ENCODE measurements at regions not wholly inside any gene's neighbourhood (a gene's known extent, or its start where the extent isn't known, plus 50 kb on each side); places are given as distances from the start of the nearest gene placed in this dataset.

DNA sequence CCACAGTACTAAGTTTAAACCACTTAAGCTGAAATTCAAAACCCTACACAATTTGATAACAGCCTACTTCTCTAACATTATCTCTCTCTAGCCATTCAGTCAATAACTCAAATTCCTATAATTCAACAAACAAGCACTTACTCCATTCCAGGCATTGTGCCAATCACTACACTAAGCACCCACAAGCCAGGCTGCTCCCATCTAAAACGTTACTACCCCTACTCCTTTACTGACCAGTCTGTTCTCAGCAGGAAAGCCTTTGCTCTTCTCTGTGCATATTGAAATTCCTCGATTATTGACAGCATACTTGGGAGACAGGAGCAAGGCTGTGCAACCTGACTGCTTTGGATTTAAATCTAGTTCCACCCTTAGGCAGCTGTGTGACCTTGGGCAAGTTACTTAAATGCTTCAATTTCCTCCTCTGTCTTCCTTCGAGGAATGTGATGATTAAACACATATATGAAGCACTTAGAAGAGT is 177.2 kb upstream of the THBS1 start:
- no peak overlapping the region for H3K27ac ChIP-seq (ENCODE audit: low read depth, low read length)
- H3K79me2 ChIP-seq (ENCODE audit: insufficient read depth, low read length), result no peaks in the 10 kb centered on the region
- no peaks in the 10 kb centered on the region for H3F3A ChIP-seq (ENCODE audit: insufficient read depth)

DNA sequence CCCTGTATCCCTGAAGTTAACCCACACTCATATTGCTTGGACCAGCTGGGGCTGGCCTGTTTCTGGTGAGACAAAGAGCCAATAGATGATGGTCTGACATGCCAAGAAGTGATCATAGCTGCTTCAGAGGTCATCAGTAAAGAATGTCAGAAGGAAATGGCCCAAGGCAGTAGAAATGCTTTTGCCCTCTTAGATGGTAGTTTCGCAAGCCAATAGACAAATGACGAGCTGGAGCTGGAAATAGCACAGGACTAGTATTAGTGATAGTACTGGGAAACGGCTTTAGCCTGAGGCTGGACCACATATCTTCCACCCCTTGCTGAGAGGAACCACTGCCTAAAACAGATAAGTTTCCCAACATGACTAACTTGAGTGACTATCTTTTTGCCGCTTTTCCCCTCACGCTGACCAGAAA is 176.1 kb upstream of the THBS1 start:
- H4K20me1 ChIP-seq (ENCODE audit: low read depth, low read length), result no peaks in the 10 kb centered on the region
- no peaks in the 10 kb centered on the region for H3K9me3 ChIP-seq (ENCODE audit: insufficient read depth, low read length)
- no peak overlapping the region for H3K4me3 ChIP-seq (ENCODE audit: insufficient read depth, low read length, poor library complexity, severe bottlenecking)
- H3K27ac ChIP-seq (ENCODE audit: low read depth, low read length), result no peak overlapping the region
- TF ChIP-seq, protein P1, sequence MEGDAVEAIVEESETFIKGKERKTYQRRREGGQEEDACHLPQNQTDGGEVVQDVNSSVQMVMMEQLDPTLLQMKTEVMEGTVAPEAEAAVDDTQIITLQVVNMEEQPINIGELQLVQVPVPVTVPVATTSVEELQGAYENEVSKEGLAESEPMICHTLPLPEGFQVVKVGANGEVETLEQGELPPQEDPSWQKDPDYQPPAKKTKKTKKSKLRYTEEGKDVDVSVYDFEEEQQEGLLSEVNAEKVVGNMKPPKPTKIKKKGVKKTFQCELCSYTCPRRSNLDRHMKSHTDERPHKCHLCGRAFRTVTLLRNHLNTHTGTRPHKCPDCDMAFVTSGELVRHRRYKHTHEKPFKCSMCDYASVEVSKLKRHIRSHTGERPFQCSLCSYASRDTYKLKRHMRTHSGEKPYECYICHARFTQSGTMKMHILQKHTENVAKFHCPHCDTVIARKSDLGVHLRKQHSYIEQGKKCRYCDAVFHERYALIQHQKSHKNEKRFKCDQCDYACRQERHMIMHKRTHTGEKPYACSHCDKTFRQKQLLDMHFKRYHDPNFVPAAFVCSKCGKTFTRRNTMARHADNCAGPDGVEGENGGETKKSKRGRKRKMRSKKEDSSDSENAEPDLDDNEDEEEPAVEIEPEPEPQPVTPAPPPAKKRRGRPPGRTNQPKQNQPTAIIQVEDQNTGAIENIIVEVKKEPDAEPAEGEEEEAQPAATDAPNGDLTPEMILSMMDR (IDR thresholded peaks at IDR 0.05; ENCODE audit: insufficient read depth, low read length, poor library complexity, severe bottlenecking), result no peak
- no peak for TF ChIP-seq EZH2phosphoT487 (conservative IDR thresholded peaks at IDR 0.05; ENCODE audit: low read length)
- no peaks in the 10 kb centered on the region for H3F3A ChIP-seq (ENCODE audit: insufficient read depth)
- no peaks in the 10 kb centered on the region for H3K79me2 ChIP-seq (ENCODE audit: insufficient read depth, low read length)
- no peaks in the 10 kb centered on the region for H3K9me2 ChIP-seq (replicated peaks; ENCODE audit: insufficient read depth, low read length)
- H2AFZ ChIP-seq (ENCODE audit: low read depth, low read length, severe bottlenecking), result no peak overlapping the region
- no peak overlapping the region for H3K9ac ChIP-seq (ENCODE audit: low read length)
- no peaks in the 10 kb centered on the region for H3K27me3 ChIP-seq (ENCODE audit: low read length)
- no peaks in the 10 kb centered on the region for H3K36me3 ChIP-seq (ENCODE audit: low read length)
- H3K4me2 ChIP-seq (ENCODE audit: low read depth, low read length, poor library complexity, severe bottlenecking), result no peak overlapping the region

More for the DNA sequence above, 177.2 kb upstream of the THBS1 start:
- Histone ChIP-seq H3K9ac (ENCODE audit: low read length) (no peak overlapping the region), H4K20me1 (ENCODE audit: low read depth, low read length) (no peaks in the 10 kb centered on the region), H3K9me2 (replicated peaks; ENCODE audit: insufficient read depth, low read length) (no peaks in the 10 kb centered on the region), H3K27me3 (ENCODE audit: low read length) (no peaks in the 10 kb centered on the region), H2AFZ (ENCODE audit: low read depth, low read length, severe bottlenecking) (no peak overlapping the region), H3K9me3 (ENCODE audit: insufficient read depth, low read length) (no peaks in the 10 kb centered on the region), H3K4me3 (ENCODE audit: insufficient read depth, low read length, poor library complexity, severe bottlenecking) (no peak overlapping the region), H3K4me2 (ENCODE audit: low read depth, low read length, poor library complexity, severe bottlenecking) (no peak overlapping the region), H3K36me3 (ENCODE audit: low read length) (no peaks in the 10 kb centered on the region)
- TF ChIP-seq EZH2phosphoT487 (conservative IDR thresholded peaks at IDR 0.05; ENCODE audit: low read length), result no peak
- TF ChIP-seq, protein P1 (IDR thresholded peaks at IDR 0.05; ENCODE audit: insufficient read depth, low read length, poor library complexity, severe bottlenecking), result no peak

GRCh38 chr15:39406485-39406884 is 174.4 kb upstream of the THBS1 start:
- H3F3A ChIP-seq (ENCODE audit: insufficient read depth), result no peaks in the 10 kb centered on the region

More at GRCh38 chr15:39406485-39406884, 174.4 kb upstream of the THBS1 start:
- no peak overlapping the region for H3K9ac ChIP-seq (ENCODE audit: low read length)
- no peaks in the 10 kb centered on the region for H3K27me3 ChIP-seq (ENCODE audit: low read length)
- H3K4me2 ChIP-seq (ENCODE audit: low read depth, low read length, poor library complexity, severe bottlenecking), result no peak overlapping the region
- H2AFZ ChIP-seq (ENCODE audit: low read depth, low read length, severe bottlenecking), result no peak overlapping the region
- H4K20me1 ChIP-seq (ENCODE audit: low read depth, low read length), result no peaks in the 10 kb centered on the region
- TF ChIP-seq, protein P1 (IDR thresholded peaks at IDR 0.05; ENCODE audit: insufficient read depth, low read length, poor library complexity, severe bottlenecking), result no peak
- TF ChIP-seq EZH2phosphoT487 (conservative IDR thresholded peaks at IDR 0.05; ENCODE audit: low read length), result no peak
- no peak overlapping the region for H3K27ac ChIP-seq (ENCODE audit: low read depth, low read length)
- no peaks in the 10 kb centered on the region for H3K9me2 ChIP-seq (replicated peaks; ENCODE audit: insufficient read depth, low read length)
- no peaks in the 10 kb centered on the region for H3K36me3 ChIP-seq (ENCODE audit: low read length)
- no peaks in the 10 kb centered on the region for H3K9me3 ChIP-seq (ENCODE audit: insufficient read depth, low read length)
- no peaks in the 10 kb centered on the region for H3K79me2 ChIP-seq (ENCODE audit: insufficient read depth, low read length)
- H3K4me3 ChIP-seq (ENCODE audit: insufficient read depth, low read length, poor library complexity, severe bottlenecking), result no peak overlapping the region

Data from SU-DHL-6 (cell line).